HG02623 (cell line): ENCODE measurements at regions not wholly inside any gene's neighbourhood (a gene's known extent, or its start where the extent isn't known, plus 50 kb on each side); places are given as distances from the start of the nearest gene placed in this dataset.
A peak's percentile ranks its signal among the peaks of the same experiment; 100 is the strongest.
"Not testable (repeated sequence)": the region's sequence is repeated elsewhere in the genome, so short reads cannot be mapped to it uniquely, and the experiment has no call there.

Experiments
- ATAC-seq: cut with Tn5 transposase; IDR thresholded peaks from one replicate; pipeline ENCODE4 v1.9.1; 2021; ENCODE audit warnings: moderate library complexity; ENCODE audit not compliant: unreplicated experiment

- no peak for ATAC-seq
These were observed 107.5 kb upstream of the SCAF8 start for GRCh38 chr6:154625721-154626120.

GRCh38 chr6:154629127-154629526 is 104.1 kb upstream of the SCAF8 start:
- no peak for ATAC-seq

GRCh38 chr6:154632119-154632518 is 101.1 kb upstream of the SCAF8 start:
- ATAC-seq, result no peak

GRCh38 chr6:154637392-154637791 is 95.8 kb upstream of the SCAF8 start:
- ATAC-seq, result no peak

GRCh38 chr6:154638369-154638768 is 94.8 kb upstream of the SCAF8 start:
- ATAC-seq, result no peak

GRCh38 chr6:154639196-154639595 is 94.0 kb upstream of the SCAF8 start:
- not testable (repeated sequence) for ATAC-seq

- ATAC-seq, result no peak
These were observed 84.9 kb upstream of the SCAF8 start for GRCh38 chr6:154648188-154648887.

GRCh38 chr6:154648888-154649205 is 84.4 kb upstream of the SCAF8 start:
- ATAC-seq, result no peak

GRCh38 chr6:154649721-154650120 is 83.5 kb upstream of the SCAF8 start:
- no peak for ATAC-seq

GRCh38 chr6:154650351-154650750 is 82.9 kb upstream of the SCAF8 start:
- no peak for ATAC-seq

- ATAC-seq, result no peak
These were observed 81.6 kb upstream of the SCAF8 start for GRCh38 chr6:154651656-154652055.

- ATAC-seq, result no peak
These were observed 79.8 kb upstream of the SCAF8 start for GRCh38 chr6:154653385-154653784.

- ATAC-seq, result no peak
These were observed 79.4 kb upstream of the SCAF8 start for GRCh38 chr6:154653853-154654252.

- ATAC-seq, result no peak
These were observed 76.6 kb upstream of the SCAF8 start for GRCh38 chr6:154656660-154657059.

- ATAC-seq, result no peak
These were observed 71.4 kb upstream of the SCAF8 start for GRCh38 chr6:154661768-154662167.

- no peak for ATAC-seq
These were observed 68.9 kb upstream of the SCAF8 start for GRCh38 chr6:154664287-154664686.

GRCh38 chr6:154668156-154668555 is 65.1 kb upstream of the SCAF8 start:
- ATAC-seq, result no peak

- no peak for ATAC-seq
These were observed 61.1 kb upstream of the SCAF8 start for GRCh38 chr6:154672086-154672485.

- no peak for ATAC-seq
These were observed 59.3 kb upstream of the SCAF8 start for GRCh38 chr6:154673919-154674318.

- ATAC-seq, result peak; percentile 100
These were observed 57.6 kb upstream of the SCAF8 start for GRCh38 chr6:154675602-154676088.

GRCh38 chr6:154682633-154683125 is 50.5 kb upstream of the SCAF8 start:
- ATAC-seq, result no peak
